ENCODE measurements at regions not wholly inside any gene's neighbourhood (a gene's known extent, or its start where the extent isn't known, plus 50 kb on each side); places are given as distances from the start of the nearest gene placed in this dataset.

GRCh38 chr9:89791754-89792153 is 186.9 kb downstream of the GADD45G start:
- Histone ChIP-seq H3K27me3 (no peaks in the 10 kb centered on the region), H3K4me3 (no peak overlapping the region), H3K36me3 (no peaks in the 10 kb centered on the region), H3K9me3 (peaks cover 0 to 4% of the 10 kb centered on the region in 2 donors), H3K27ac (no peak overlapping the region), H3K4me1 (no peaks in the 10 kb centered on the region)
- TF ChIP-seq CTCF (IDR thresholded peaks at IDR 0.05) (no peak), POLR2AphosphoS5 (IDR thresholded peaks at IDR 0.05) (no peak), POLR2A (IDR thresholded peaks at IDR 0.05) (no peak)
- DNase-seq (ENCODE audit: low spot score in 2 of 2), result no peak
- intact Hi-C loops (cut with DNase I; ENCODE audit: low total_unique reads), result loop anchor here (10.0 kb wide), 1 partner anchor 623 kb away; no protein-coding TSS in a partner anchor

- intact Hi-C loops (cut with DNase I; ENCODE audit: low total_unique reads), result loop anchor here (10.0 kb wide), 1 partner anchor 622 kb away; no protein-coding TSS in a partner anchor
- no peaks in the 10 kb centered on the region for H3K4me1 ChIP-seq
- H3K4me3 ChIP-seq, result no peak overlapping the region
- TF ChIP-seq POLR2A (IDR thresholded peaks at IDR 0.05) (no peak), POLR2AphosphoS5 (IDR thresholded peaks at IDR 0.05) (no peak), CTCF (IDR thresholded peaks at IDR 0.05) (no peak)
- peaks cover 0 to 2% of the 10 kb centered on the region in 2 donors for H3K9me3 ChIP-seq
- H3K27me3 ChIP-seq, result no peaks in the 10 kb centered on the region
- H3K27ac ChIP-seq, result no peak overlapping the region
- no peaks in the 10 kb centered on the region for H3K36me3 ChIP-seq
- DNase-seq (ENCODE audit: low spot score in 2 of 2), result no peak
Observed at GRCh38 chr9:89792189-89793123, 187.6 kb downstream of the GADD45G start.

- no peak for TF ChIP-seq POLR2AphosphoS5 (IDR thresholded peaks at IDR 0.05)
- TF ChIP-seq POLR2A (IDR thresholded peaks at IDR 0.05), result no peak
- no peak for TF ChIP-seq CTCF (IDR thresholded peaks at IDR 0.05)
- Histone ChIP-seq H3K4me1 (no peaks in the 10 kb centered on the region), H3K27me3 (no peaks in the 10 kb centered on the region), H3K36me3 (no peaks in the 10 kb centered on the region), H3K9me3 (no peaks in the 10 kb centered on the region), H3K27ac (no peak overlapping the region), H3K4me3 (no peak overlapping the region)
- intact Hi-C loops (cut with DNase I; ENCODE audit: low total_unique reads), result loop anchor here (10.0 kb wide), 1 partner anchor 622 kb away; no protein-coding TSS in a partner anchor
- no peak for DNase-seq (ENCODE audit: low spot score in 2 of 2)
Observed at GRCh38 chr9:89793124-89793495, 188.3 kb downstream of the GADD45G start.

- no peak for DNase-seq (ENCODE audit: low spot score in 2 of 2)
- Histone ChIP-seq H3K4me3 (no peak overlapping the region), H3K9me3 (no peaks in the 10 kb centered on the region), H3K27me3 (no peaks in the 10 kb centered on the region), H3K4me1 (no peaks in the 10 kb centered on the region), H3K36me3 (no peaks in the 10 kb centered on the region), H3K27ac (no peak overlapping the region)
- intact Hi-C loops (cut with DNase I; ENCODE audit: low total_unique reads), result loop anchor here (10.0 kb wide), 1 partner anchor 621 kb away; no protein-coding TSS in a partner anchor
- TF ChIP-seq POLR2AphosphoS5 (IDR thresholded peaks at IDR 0.05) (no peak), CTCF (IDR thresholded peaks at IDR 0.05) (no peak), POLR2A (IDR thresholded peaks at IDR 0.05) (no peak)
Observed at GRCh38 chr9:89793551-89793950, 188.7 kb downstream of the GADD45G start.

- peak in 1 of 2 donors; percentile 65 for DNase-seq (ENCODE audit: low spot score in 2 of 2)
- no peak overlapping the region for H3K4me3 ChIP-seq
- intact Hi-C loops (cut with DNase I; ENCODE audit: low total_unique reads), result loop anchor here (10.0 kb wide), 1 partner anchor 620 kb away; no protein-coding TSS in a partner anchor
- TF ChIP-seq POLR2AphosphoS5 (IDR thresholded peaks at IDR 0.05) (no peak), CTCF (IDR thresholded peaks at IDR 0.05) (no peak), POLR2A (IDR thresholded peaks at IDR 0.05) (no peak)
- no peak overlapping the region for H3K27ac ChIP-seq
- H3K27me3 ChIP-seq, result no peaks in the 10 kb centered on the region
- no peaks in the 10 kb centered on the region for H3K36me3 ChIP-seq
- no peaks in the 10 kb centered on the region for H3K4me1 ChIP-seq
- H3K9me3 ChIP-seq, result no peaks in the 10 kb centered on the region
Observed at GRCh38 chr9:89794918-89795317, 190.1 kb downstream of the GADD45G start.

Data from breast epithelium (tissue), 4 donors.